H4 (cell line): ENCODE measurements at regions not wholly inside any gene's neighbourhood (a gene's known extent, or its start where the extent isn't known, plus 50 kb on each side); places are given as distances from the start of the nearest gene placed in this dataset.
"Not testable (repeated sequence)": the region's sequence is repeated elsewhere in the genome, so short reads cannot be mapped to it uniquely, and the experiment has no call there.

Source experiments
- DNase-seq: peaks from one replicate; pipeline ENCODE4 v3.0.0-alpha.2; 2015; ENCODE audit warnings: low spot score

GRCh38 chr3:139134678-139135372 lies 90.1 kb upstream of the PRR23C start:
- no peak for DNase-seq

GRCh38 chr3:139135657-139136056 lies 91.0 kb upstream of the PRR23C start:
- DNase-seq = no peak

GRCh38 chr3:139136469-139137202 lies 91.9 kb upstream of the PRR23C start:
- no peak for DNase-seq

GRCh38 chr3:139140553-139140952 lies 95.9 kb upstream of the PRR23C start:
- no peak for DNase-seq

- DNase-seq = not testable (repeated sequence)
These were observed 101.3 kb upstream of the PRR23C start for GRCh38 chr3:139145980-139146379.

- no peak for DNase-seq
These were observed 106.8 kb upstream of the PRR23C start for GRCh38 chr3:139151530-139151929.

- DNase-seq = not testable (repeated sequence)
These were observed 108.7 kb upstream of the PRR23C start for GRCh38 chr3:139153434-139153833.

- no peak for DNase-seq
These were observed 112.7 kb upstream of the PRR23C start for GRCh38 chr3:139157161-139157932.

- no peak for DNase-seq
These were observed 114.7 kb upstream of the PRR23C start for GRCh38 chr3:139159356-139159755.

GRCh38 chr3:139173372-139174108 lies 128.8 kb upstream of the PRR23C start:
- peak; percentile 60 for DNase-seq

- no peak for DNase-seq
These were observed 135.8 kb upstream of the PRR23C start for GRCh38 chr3:139180489-139180888.

GRCh38 chr3:139182143-139182542 lies 137.5 kb upstream of the PRR23C start:
- DNase-seq = no peak

GRCh38 chr3:139182598-139182997 lies 137.9 kb upstream of the PRR23C start:
- no peak for DNase-seq

GRCh38 chr3:139185527-139185926 lies 140.8 kb upstream of the PRR23C start:
- DNase-seq = no peak

GRCh38 chr3:139187154-139187553 lies 142.5 kb upstream of the PRR23C start:
- no peak for DNase-seq

- DNase-seq = no peak
These were observed 143.0 kb upstream of the PRR23C start for GRCh38 chr3:139187648-139188047.

- no peak for DNase-seq
These were observed 145.3 kb upstream of the PRR23C start for GRCh38 chr3:139189943-139190342.

- not testable (repeated sequence) for DNase-seq
These were observed 149.4 kb upstream of the MRPS22 start for GRCh38 chr3:139194421-139194820.

GRCh38 chr3:139196146-139196545 lies 147.7 kb upstream of the MRPS22 start:
- not testable (repeated sequence) for DNase-seq

GRCh38 chr3:139197251-139197650 lies 146.6 kb upstream of the MRPS22 start:
- no peak for DNase-seq

- DNase-seq = no peak
These were observed 145.6 kb upstream of the MRPS22 start for GRCh38 chr3:139198186-139198585.

- DNase-seq = no peak
These were observed 144.9 kb upstream of the MRPS22 start for GRCh38 chr3:139198929-139199328.
